ENCODE measurements at regions not wholly inside any gene's neighbourhood (a gene's known extent, or its start where the extent isn't known, plus 50 kb on each side); places are given as distances from the start of the nearest gene placed in this dataset.

GRCh38 chr13:106710266-106710665 is 142.3 kb upstream of the ARGLU1 start:
- TF ChIP-seq CTCF (IDR thresholded peaks at IDR 0.05) (no peak), POLR2A (IDR thresholded peaks at IDR 0.05) (no peak)
